SK-N-MC (cell line): ENCODE measurements at regions not wholly inside any gene's neighbourhood (a gene's known extent, or its start where the extent isn't known, plus 50 kb on each side); places are given as distances from the start of the nearest gene placed in this dataset.

Source experiments
- DNase-seq: peaks from one replicate; pipeline ENCODE4 v3.0.0-alpha.2; 2011; ENCODE audit warnings: low read depth, low spot score
- H3K27ac ChIP-seq: fragments of 200-600 bp; sonication (generic); 2 replicates; pipeline ENCODE4 v1.5.1; 2016; ENCODE audit warnings: mixed run types
- H3K36me3 ChIP-seq: fragments of 200-600 bp; sonication (generic); 2 replicates; pipeline ENCODE4 v1.6.1; 2017; ENCODE audit warnings: antibody characterized with exemption, low read length, mixed read lengths; ENCODE audit not compliant: insufficient read depth
- H3K4me3 ChIP-seq: fragments of 200-600 bp; sonication (generic); 2 replicates; pipeline ENCODE4 v1.5.1; 2016
- H3K9ac ChIP-seq: fragments of 200-600 bp; sonication (generic); 2 replicates; pipeline ENCODE4 v1.8.0; 2017; ENCODE audit warnings: mixed run types, mixed read lengths; ENCODE audit not compliant: insufficient read length
- H3K9me3 ChIP-seq: fragments of 200-600 bp; sonication (generic); 2 replicates; pipeline ENCODE4 v1.6.1; 2017; ENCODE audit warnings: low read depth, mild to moderate bottlenecking, antibody characterized with exemption, low read length, moderate library complexity, mixed read lengths
- EZH2 ChIP-seq: fragments of 200-600 bp; sonication (generic); IDR thresholded peaks from one replicate; pipeline ENCODE4 v1.6.1; 2017; ENCODE audit warnings: antibody characterized with exemption
- FOXP2 ChIP-seq: optimal IDR thresholded peaks from 2 replicates; pipeline ENCODE3; 2011; ENCODE audit warnings: mild to moderate bottlenecking, moderate library complexity; ENCODE audit not compliant: insufficient read depth; ENCODE audit errors: extremely low read length, control extremely low read depth
- POLR2AphosphoS5 ChIP-seq: IDR thresholded peaks from 2 replicates; pipeline ENCODE4 v1.6.1; 2012; ENCODE audit warnings: mild to moderate bottlenecking, low read depth, low read length, borderline replicate concordance

DNA sequence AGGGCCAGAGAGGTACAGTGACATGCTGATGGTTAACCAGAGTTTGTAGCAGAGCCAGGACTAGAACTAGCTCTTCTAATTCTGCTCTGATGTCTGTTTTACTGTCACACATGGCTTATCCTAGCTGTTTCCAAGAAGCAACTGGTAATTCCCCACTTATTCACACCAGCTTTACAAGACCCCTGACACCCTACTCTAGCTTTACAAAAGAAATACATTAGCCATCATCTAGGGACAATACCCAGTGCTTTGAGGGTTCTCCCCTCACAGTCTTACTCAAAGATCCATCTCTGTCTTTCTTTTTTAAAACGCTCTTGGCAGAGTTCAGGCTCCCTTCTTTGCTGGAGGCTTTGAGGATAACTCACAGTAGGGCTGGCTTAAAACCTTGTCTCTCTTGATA lies 197.3 kb upstream of the PMFBP1 start:
- Histone ChIP-seq H3K9ac (no peak overlapping the region), H3K27ac (no peak overlapping the region), H3K4me3 (no peak overlapping the region), H3K36me3 (no peaks in the 10 kb centered on the region), H3K9me3 (no peaks in the 10 kb centered on the region)
- TF ChIP-seq FOXP2 (no peak), POLR2AphosphoS5 (no peak), EZH2 (no peak)
- no peak for DNase-seq

DNA sequence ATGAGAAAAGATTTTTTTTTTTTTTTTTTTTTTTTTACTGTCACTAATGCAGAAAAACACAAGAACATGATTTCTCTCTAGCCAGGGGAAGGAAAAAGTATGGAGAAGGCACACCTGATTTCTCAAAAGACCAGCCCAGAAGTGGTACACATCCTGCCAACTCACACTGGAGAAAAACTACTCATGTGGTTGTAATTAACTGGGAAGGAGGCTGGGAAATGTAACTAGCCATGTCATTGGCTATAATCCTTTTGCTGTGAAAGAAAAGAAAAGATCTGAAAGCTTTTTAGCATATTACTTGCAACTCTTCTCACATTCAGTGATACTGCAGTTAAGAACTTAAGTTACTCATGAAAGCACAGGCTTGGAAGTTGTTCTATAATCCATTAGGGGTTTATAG lies 195.9 kb upstream of the PMFBP1 start:
- no peak overlapping the region for H3K4me3 ChIP-seq
- H3K36me3 ChIP-seq = no peaks in the 10 kb centered on the region
- no peak overlapping the region for H3K27ac ChIP-seq
- H3K9ac ChIP-seq = no peak overlapping the region
- TF ChIP-seq EZH2 (no peak), FOXP2 (no peak), POLR2AphosphoS5 (no peak)
- no peak for DNase-seq
- H3K9me3 ChIP-seq = no peaks in the 10 kb centered on the region

DNA sequence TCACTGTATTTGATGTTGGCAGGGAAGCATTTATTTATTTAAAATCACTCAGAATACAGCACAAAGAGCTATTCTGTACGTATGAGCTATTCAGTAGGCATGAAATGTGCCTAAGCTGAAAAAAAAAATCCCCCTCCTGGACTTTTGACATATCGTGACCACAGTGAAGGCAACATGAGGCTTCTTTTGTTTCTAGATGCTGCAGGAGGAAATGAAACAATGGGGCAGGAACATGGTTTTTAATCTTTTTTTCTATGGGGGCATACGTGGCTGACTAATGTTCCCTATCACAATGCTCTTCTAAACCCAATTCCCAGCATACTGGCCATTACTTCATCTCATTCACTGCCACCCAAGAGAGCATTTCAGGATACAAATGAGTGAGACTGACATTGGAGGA lies 191.0 kb upstream of the PMFBP1 start:
- H3K36me3 ChIP-seq = no peaks in the 10 kb centered on the region
- no peaks in the 10 kb centered on the region for H3K9me3 ChIP-seq
- H3K9ac ChIP-seq = no peak overlapping the region
- H3K27ac ChIP-seq = no peak overlapping the region
- TF ChIP-seq EZH2 (no peak), FOXP2 (no peak), POLR2AphosphoS5 (no peak)
- H3K4me3 ChIP-seq = no peak overlapping the region
- no peak for DNase-seq

DNA sequence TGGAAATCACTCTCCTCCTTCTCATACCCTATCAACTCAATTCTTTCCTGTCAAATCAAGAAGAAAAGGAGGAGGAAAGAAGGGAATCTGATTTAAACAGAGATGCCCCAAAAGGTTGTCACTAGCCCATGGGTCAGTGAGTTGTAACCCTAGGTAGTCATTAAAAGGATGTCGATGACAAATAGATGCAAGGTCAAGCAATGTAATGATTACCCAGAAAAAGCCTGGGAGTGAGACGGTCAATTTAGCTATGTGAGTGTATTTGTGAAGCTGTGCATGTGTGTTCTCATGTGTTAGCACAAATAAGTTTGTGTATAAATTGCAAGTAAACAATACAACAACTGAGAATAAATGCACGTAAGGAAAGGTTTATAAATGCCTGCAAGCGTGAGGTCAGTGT lies 190.5 kb upstream of the PMFBP1 start:
- H3K4me3 ChIP-seq = no peak overlapping the region
- no peaks in the 10 kb centered on the region for H3K36me3 ChIP-seq
- TF ChIP-seq POLR2AphosphoS5 (no peak), FOXP2 (no peak), EZH2 (no peak)
- DNase-seq = no peak
- no peak overlapping the region for H3K27ac ChIP-seq
- H3K9me3 ChIP-seq = no peaks in the 10 kb centered on the region
- H3K9ac ChIP-seq = no peak overlapping the region

DNA sequence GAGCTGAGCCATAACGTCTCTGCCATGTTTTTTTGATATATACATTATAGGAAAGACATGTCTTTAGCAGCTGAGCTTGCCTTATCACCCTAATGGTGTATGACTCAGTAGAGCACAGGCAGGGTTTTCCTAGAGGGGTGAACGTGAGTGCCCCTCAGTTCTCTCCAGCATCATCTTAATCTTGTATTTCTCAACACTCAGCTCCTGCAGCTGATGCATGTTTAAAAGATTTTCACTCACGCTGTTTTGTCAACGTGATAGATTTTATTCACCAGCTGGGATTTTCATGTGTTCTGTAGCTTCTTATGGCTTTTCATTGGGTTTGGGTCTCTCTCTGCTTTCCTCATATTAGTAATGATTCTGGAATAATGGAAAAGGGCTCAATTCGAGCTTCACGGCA lies 186.0 kb upstream of the PMFBP1 start:
- H3K27ac ChIP-seq = no peak overlapping the region
- TF ChIP-seq FOXP2 (no peak), POLR2AphosphoS5 (no peak), EZH2 (no peak)
- no peaks in the 10 kb centered on the region for H3K36me3 ChIP-seq
- H3K9me3 ChIP-seq = no peaks in the 10 kb centered on the region
- no peak for DNase-seq
- H3K4me3 ChIP-seq = no peak overlapping the region
- no peak overlapping the region for H3K9ac ChIP-seq

DNA sequence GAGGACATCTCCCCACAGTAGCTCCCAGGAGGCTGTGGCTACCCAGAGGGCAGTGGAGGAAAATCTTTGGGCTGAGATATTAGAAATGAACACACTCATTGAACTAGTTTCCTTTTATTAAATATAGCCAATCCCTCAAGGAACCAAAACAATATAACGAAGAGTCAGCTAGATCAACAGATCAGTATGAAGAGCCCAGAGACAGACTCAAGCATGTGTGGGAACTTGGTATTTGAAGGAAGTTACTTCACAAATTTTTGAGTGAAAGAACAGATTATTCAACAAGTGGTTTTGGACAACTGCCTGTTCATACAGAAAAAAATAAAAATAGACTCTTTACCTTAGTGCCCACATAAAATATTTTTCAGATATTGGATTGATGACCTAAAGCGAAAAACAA lies 183.6 kb upstream of the PMFBP1 start:
- Histone ChIP-seq H3K9ac (no peak overlapping the region), H3K27ac (no peak overlapping the region), H3K4me3 (no peak overlapping the region), H3K9me3 (no peaks in the 10 kb centered on the region), H3K36me3 (no peaks in the 10 kb centered on the region)
- no peak for TF ChIP-seq EZH2
- TF ChIP-seq FOXP2 = no peak
- no peak for TF ChIP-seq POLR2AphosphoS5
- DNase-seq = no peak

DNA sequence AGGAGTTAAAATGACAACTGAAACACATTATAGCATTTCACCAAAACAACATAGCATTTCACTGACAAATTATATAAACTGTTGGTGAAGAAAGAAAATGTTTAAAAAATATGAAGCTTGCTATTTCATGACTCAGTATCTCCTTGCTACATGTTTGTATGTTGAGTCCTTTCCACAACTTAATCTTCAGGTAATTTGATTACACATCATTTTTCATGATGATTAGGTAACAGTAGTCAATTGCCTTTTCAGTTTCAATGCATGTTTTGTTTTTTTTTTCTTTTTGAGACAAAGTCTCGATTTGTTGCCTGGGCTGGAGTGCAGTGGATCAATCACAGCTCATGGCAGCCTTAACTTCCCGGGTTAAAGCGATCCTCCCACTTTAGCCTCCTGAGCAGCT lies 177.8 kb upstream of the PMFBP1 start:
- DNase-seq = no peak
- H3K9me3 ChIP-seq = no peaks in the 10 kb centered on the region
- H3K27ac ChIP-seq = no peak overlapping the region
- no peaks in the 10 kb centered on the region for H3K36me3 ChIP-seq
- H3K4me3 ChIP-seq = no peak overlapping the region
- no peak for TF ChIP-seq EZH2
- no peak for TF ChIP-seq FOXP2
- TF ChIP-seq POLR2AphosphoS5 = no peak
- H3K9ac ChIP-seq = no peak overlapping the region

DNA sequence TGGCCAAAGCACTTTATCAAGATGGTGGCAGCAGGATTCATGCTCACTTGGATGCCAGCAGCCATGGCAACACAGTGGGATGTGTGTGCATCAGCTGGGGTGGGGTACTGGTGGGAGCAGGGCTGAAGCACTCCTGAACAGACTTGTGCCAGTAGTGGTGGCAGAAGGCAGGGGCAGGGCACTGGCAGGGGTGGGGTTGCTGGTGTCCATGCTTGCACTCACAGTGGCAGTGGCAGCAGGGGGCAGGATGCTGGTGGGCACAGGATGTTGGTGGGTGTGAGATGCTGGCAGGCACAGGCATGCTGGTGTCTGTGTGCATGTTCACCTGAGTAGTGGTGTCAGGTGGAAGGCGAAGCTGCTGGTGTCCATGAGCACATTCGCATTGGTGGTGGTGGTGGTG lies 161.0 kb upstream of the PMFBP1 start:
- Histone ChIP-seq H3K36me3 (no peaks in the 10 kb centered on the region), H3K4me3 (no peak overlapping the region), H3K9ac (no peak overlapping the region), H3K9me3 (no peaks in the 10 kb centered on the region), H3K27ac (no peak overlapping the region)
- DNase-seq = no peak
- TF ChIP-seq FOXP2 = no peak
- no peak for TF ChIP-seq EZH2
- TF ChIP-seq POLR2AphosphoS5 = no peak

DNA sequence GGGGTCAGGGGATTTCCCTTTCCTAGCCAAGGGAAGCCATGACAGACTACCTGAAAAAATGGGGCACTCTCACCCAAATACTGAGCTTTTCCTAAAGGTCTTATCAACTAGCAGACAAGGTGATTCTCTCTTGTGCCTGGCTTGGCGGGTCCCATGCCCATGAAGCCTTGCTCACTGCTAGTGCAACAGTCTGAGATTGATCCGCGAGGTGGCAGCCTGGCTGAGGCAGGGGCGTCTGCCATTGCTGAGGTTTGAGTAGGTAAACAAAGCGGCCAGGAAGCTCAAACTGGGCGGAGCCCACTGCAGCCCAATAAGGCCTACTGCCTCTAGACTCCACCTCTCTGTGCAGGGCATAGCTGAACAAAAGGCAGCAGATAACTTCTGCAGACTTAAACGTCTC lies 152.6 kb upstream of the PMFBP1 start:
- Histone ChIP-seq H3K36me3 (no peaks in the 10 kb centered on the region), H3K9ac (no peak overlapping the region), H3K27ac (no peak overlapping the region), H3K4me3 (no peak overlapping the region), H3K9me3 (no peaks in the 10 kb centered on the region)
- no peak for DNase-seq
- TF ChIP-seq FOXP2 = no peak
- TF ChIP-seq POLR2AphosphoS5 = no peak
- TF ChIP-seq EZH2 = no peak
